B cell (primary cell): ENCODE measurements at regions not wholly inside any gene's neighbourhood (a gene's known extent, or its start where the extent isn't known, plus 50 kb on each side); places are given as distances from the start of the nearest gene placed in this dataset.

Source experiments
- CTCF ChIP-seq: fragments of 200-600 bp; IDR thresholded peaks from one replicate; pipeline ENCODE4 v1.8.0; 2022; ENCODE audit warnings: antibody characterized with exemption, mild to moderate bottlenecking
- EZH2 ChIP-seq: IDR thresholded peaks from 2 replicates; pipeline ENCODE4 v1.6.1; 2012; ENCODE audit warnings: borderline replicate concordance, low read depth, mild to moderate bottlenecking, moderate library complexity, low read length; ENCODE audit not compliant: insufficient read depth, poor library complexity, severe bottlenecking

- TF ChIP-seq CTCF: no peak
- no peak for TF ChIP-seq EZH2
These were observed 392.1 kb downstream of the CAAP1 start for GRCh38 chr9:26500471-26500870.
